ENCODE measurements at regions not wholly inside any gene's neighbourhood (a gene's known extent, or its start where the extent isn't known, plus 50 kb on each side); places are given as distances from the start of the nearest gene placed in this dataset.

- no peak overlapping the region for H3K27ac ChIP-seq
- TF ChIP-seq, protein P1, sequence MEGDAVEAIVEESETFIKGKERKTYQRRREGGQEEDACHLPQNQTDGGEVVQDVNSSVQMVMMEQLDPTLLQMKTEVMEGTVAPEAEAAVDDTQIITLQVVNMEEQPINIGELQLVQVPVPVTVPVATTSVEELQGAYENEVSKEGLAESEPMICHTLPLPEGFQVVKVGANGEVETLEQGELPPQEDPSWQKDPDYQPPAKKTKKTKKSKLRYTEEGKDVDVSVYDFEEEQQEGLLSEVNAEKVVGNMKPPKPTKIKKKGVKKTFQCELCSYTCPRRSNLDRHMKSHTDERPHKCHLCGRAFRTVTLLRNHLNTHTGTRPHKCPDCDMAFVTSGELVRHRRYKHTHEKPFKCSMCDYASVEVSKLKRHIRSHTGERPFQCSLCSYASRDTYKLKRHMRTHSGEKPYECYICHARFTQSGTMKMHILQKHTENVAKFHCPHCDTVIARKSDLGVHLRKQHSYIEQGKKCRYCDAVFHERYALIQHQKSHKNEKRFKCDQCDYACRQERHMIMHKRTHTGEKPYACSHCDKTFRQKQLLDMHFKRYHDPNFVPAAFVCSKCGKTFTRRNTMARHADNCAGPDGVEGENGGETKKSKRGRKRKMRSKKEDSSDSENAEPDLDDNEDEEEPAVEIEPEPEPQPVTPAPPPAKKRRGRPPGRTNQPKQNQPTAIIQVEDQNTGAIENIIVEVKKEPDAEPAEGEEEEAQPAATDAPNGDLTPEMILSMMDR (IDR thresholded peaks at IDR 0.05) = no peak
Measured at GRCh38 chr4:107151173-107151572, 115.1 kb upstream of the DKK2 start.

- H3K27ac ChIP-seq = no peak overlapping the region
- TF ChIP-seq ZFX (IDR thresholded peaks at IDR 0.05; ENCODE audit: borderline replicate concordance) = no peak
- TF ChIP-seq, protein P1 (IDR thresholded peaks at IDR 0.05) = no peak
Measured at GRCh38 chr4:107148904-107149303, 112.8 kb upstream of the DKK2 start.

- TF ChIP-seq ZFX (IDR thresholded peaks at IDR 0.05; ENCODE audit: borderline replicate concordance) = no peak
- TF ChIP-seq, protein P1 (IDR thresholded peaks at IDR 0.05) = no peak
- H3K27ac ChIP-seq = no peak overlapping the region
Measured at GRCh38 chr4:107147873-107148272, 111.8 kb upstream of the DKK2 start.

GRCh38 chr4:107138433-107138832 is 102.3 kb upstream of the DKK2 start:
- no peak overlapping the region for H3K27ac ChIP-seq
- TF ChIP-seq, protein P1 (IDR thresholded peaks at IDR 0.05) = no peak

GRCh38 chr4:107133965-107134653 is 98.0 kb upstream of the DKK2 start:
- H3K27ac ChIP-seq = no peak overlapping the region
- TF ChIP-seq, protein P1 (IDR thresholded peaks at IDR 0.05) = no peak
- no peak for TF ChIP-seq ZFX (IDR thresholded peaks at IDR 0.05; ENCODE audit: borderline replicate concordance)

GRCh38 chr4:107131295-107131694 is 95.2 kb upstream of the DKK2 start:
- TF ChIP-seq, protein P1 (IDR thresholded peaks at IDR 0.05) = no peak
- TF ChIP-seq ZFX (IDR thresholded peaks at IDR 0.05; ENCODE audit: borderline replicate concordance) = no peak

DNA sequence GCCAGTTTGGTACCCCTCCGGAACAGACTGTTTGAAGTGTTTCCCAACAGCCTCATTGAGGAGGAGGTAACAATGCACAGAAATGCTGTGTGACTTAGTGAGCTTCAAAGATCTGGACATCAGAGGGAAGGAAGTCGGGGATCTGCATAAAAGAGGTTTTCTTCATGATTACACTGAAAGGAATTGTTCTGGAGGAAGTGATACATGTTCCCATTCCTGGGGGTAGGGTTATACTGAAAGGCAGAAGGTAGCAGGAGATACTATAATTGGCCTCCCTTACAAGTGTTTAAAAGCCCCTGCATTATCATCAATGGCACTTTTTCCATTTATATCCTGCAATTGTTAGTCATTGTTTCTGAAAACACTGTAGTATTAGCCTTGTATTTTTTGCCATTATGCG is 94.0 kb upstream of the DKK2 start:
- TF ChIP-seq, protein P1 (IDR thresholded peaks at IDR 0.05) = no peak
- no peak for TF ChIP-seq ZFX (IDR thresholded peaks at IDR 0.05; ENCODE audit: borderline replicate concordance)
- H3K27ac ChIP-seq = no peak overlapping the region

More at GRCh38 chr4:107131295-107131694, 95.2 kb upstream of the DKK2 start:
- H3K27ac ChIP-seq = no peak overlapping the region

Measured in 22Rv1 (cell line).